GM12873 (cell line): ENCODE measurements at regions not wholly inside any gene's neighbourhood (a gene's known extent, or its start where the extent isn't known, plus 50 kb on each side); places are given as distances from the start of the nearest gene placed in this dataset.

Source experiments
- TF ChIP-seq, protein P1 (sequence below): IDR thresholded peaks from 2 replicates; pipeline ENCODE4 v1.5.1; 2012; ENCODE audit warnings: low read depth, mild to moderate bottlenecking, moderate library complexity, low read length, control low read depth; ENCODE audit not compliant: insufficient read depth; ENCODE audit errors: missing control alignments

DNA sequence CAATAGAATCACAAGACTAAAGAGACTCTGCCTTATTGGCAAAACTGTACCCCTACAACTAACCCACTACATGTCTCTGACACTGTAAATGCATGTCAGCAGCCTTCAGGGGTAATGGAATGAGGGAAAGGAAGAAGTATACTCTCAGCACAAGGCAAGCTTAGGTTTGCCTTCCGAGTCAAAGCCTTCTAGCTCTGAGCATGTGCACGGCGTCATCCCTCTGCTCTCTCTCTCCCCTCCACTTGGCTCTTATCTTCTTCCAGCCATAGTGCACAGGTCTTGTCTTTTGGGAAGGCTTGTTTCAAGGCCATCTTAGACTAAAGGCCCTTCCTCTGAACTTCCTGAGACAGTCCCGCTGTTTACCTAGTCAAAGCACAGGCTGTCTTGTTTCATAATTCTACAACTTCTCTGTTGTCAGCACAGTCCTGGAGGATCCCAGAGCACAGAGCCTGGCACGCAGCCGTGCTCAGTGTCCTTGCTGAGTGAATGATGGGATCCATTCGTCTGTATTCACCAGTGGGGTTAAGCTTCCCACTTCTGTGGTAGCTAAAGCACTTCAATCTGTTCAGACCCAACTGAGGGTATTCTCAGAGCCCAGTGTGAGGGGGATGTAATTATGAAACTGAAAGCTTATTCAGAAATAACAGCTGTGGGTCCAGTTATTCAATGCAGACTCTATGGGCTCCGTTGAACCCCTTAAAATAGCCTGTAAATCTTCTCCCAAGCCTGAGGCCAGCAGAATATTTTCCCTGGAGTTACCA, 166.5 kb upstream of the PLD5 start:
- TF ChIP-seq, protein P1, sequence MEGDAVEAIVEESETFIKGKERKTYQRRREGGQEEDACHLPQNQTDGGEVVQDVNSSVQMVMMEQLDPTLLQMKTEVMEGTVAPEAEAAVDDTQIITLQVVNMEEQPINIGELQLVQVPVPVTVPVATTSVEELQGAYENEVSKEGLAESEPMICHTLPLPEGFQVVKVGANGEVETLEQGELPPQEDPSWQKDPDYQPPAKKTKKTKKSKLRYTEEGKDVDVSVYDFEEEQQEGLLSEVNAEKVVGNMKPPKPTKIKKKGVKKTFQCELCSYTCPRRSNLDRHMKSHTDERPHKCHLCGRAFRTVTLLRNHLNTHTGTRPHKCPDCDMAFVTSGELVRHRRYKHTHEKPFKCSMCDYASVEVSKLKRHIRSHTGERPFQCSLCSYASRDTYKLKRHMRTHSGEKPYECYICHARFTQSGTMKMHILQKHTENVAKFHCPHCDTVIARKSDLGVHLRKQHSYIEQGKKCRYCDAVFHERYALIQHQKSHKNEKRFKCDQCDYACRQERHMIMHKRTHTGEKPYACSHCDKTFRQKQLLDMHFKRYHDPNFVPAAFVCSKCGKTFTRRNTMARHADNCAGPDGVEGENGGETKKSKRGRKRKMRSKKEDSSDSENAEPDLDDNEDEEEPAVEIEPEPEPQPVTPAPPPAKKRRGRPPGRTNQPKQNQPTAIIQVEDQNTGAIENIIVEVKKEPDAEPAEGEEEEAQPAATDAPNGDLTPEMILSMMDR: no peak

DNA sequence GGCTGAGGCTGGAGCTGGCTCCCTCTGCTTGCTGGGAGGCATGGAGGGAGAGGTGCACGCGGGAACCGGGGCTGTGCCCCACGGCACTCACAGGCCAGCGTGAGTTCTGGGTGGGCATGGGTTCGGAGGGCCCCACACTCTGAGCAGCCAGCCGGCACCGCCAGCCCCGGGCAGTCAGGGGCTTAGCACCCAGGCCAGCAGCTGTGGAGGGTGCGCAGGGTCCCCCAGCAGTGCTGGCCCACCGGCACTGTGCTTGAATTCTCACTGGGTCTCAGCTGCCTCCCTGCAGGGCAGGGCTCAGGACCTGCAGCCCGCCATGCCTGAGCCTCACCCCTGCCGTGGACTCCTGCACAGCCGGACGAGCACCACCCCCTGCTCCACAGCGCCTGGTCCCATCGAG, 164.9 kb upstream of the PLD5 start:
- TF ChIP-seq, protein P1: no peak

DNA sequence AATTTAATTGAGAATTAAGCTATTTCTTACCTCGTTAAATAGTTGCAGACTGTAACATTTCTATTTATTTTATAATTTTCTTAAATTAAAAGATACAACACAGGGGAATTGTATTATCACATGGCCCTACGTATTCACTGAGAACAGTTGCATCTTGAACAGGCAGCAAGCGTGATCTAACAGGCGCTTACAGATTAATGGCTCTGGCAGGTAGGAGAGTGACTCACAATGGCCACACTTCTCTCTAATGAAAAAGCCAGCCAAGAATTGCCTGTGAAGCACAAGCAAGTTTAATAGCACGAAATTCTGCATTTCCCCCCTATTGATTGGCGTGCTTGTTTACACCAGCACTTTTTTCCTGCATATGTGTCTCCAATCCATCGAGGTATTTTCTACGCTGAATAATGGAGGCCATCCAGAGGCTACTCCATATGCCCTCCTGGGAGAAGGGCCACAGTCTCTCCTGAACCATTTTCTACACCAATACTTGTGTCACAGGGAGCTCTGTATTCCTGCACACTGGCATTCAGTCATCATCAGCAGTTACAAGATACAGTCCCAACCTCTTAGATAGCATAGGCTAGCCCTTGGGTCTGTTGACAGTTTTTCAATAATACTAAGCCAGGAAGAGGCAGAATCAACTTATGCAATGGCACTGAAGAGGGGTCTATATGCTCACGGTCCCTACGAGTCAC, 150.6 kb upstream of the PLD5 start:
- TF ChIP-seq, protein P1: no peak

DNA sequence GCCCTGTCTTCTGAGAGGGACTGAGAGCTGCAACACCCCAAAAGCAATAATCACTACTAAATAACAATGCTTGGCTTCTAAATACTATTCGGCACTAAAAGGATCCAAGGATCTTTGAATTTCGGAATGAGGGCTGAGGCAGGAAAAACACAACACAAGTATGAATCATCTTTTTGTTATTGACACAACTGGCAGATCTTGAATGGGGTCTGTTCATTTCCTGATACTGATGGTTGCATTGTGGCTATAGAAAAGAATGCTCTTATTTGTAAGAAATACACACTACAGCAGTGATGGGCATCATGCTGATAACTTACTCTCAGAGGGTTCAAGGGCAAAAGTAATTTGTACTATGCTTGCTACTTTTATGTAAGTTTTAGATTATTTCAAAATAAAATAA, 149.2 kb upstream of the PLD5 start:
- TF ChIP-seq, protein P1: no peak

DNA sequence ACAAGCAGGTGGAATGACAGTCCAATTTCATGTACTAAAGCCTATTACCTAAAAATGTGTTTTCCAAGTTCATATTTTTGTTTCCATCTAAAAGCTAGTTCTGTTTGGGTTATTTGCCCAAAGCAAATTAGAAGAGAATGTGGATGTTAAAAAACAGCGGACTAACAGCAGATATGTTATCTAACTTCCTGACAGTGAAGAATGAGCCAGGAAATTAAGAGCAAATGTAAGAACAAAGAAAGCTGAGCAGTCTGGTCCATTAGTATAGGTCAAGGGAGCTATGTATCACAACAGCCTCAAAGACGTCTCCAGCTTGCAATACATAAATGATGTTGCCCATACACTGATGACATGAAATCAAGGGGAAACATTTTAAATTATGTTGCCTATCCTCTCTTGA, 145.5 kb upstream of the PLD5 start:
- TF ChIP-seq, protein P1: no peak

DNA sequence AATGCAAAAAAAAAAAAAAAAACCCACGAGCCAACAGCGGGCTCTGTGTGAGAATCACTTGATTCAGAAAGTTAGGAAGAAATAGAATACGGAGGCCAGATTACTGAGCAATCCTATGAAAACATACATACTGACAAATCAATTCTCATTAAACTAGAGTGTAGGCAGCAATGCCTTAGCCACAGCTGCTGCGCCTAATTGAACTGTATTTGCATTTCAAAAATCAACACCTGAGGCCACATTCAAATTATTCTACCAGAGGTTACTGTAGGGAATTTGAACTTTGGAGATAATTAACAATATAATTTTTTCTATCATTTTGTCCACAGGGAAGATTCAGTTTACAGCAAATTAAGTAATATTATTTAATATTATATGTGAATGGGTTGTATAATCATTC, 138.4 kb upstream of the PLD5 start:
- TF ChIP-seq, protein P1: no peak

DNA sequence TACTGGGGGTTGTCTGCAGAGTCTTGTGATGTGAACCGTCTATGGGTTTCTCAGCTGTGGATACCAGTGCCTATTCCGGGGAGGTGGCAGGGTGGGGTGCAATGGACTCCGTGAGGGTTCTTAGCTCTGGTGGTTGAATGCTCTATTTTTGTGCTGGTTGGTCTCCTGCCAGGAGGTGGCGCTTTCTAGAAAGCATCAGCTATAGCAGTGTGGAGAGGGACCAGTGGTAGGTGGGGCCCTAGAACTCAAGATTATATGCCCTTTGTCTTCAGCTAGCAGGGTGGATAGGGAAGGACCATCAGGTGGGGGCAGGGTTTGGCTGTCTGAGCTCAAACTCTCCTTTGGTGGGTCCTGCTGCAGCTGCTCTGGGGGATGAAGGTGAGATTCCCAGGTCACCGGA, 127.3 kb upstream of the PLD5 start:
- TF ChIP-seq, protein P1: peak; percentile 59
